Mesodermal cell (in vitro differentiated cells): ENCODE measurements at regions not wholly inside any gene's neighbourhood (a gene's known extent, or its start where the extent isn't known, plus 50 kb on each side); places are given as distances from the start of the nearest gene placed in this dataset.
"Not testable (repeated sequence)": the region's sequence is repeated elsewhere in the genome, so short reads cannot be mapped to it uniquely, and the experiment has no call there.

Experiments
- H3K27ac ChIP-seq: 2 replicates; pipeline ENCODE4 v1.7.0; 2013; ENCODE audit warnings: mild to moderate bottlenecking, low read depth, low read length, moderate library complexity; ENCODE audit not compliant: severe bottlenecking
- H3K36me3 ChIP-seq: 2 replicates; pipeline ENCODE4 v1.7.1; 2013; ENCODE audit warnings: mild to moderate bottlenecking, low read length, moderate library complexity; ENCODE audit not compliant: control insufficient read depth, insufficient read depth
- H3K4me1 ChIP-seq: one replicate; pipeline ENCODE4 v1.7.1; 2013; ENCODE audit warnings: mild to moderate bottlenecking, low read length; ENCODE audit not compliant: insufficient read depth, control insufficient read depth, poor library complexity, severe bottlenecking
- H3K4me3 ChIP-seq: 2 replicates; pipeline ENCODE4 v1.7.0; 2013; ENCODE audit warnings: low read length, control low read depth, mild to moderate bottlenecking; ENCODE audit not compliant: insufficient read depth, poor library complexity, severe bottlenecking; ENCODE audit errors: extremely low read depth
- H3K9me3 ChIP-seq: 2 replicates; pipeline ENCODE4 v1.7.1; 2013; ENCODE audit warnings: mild to moderate bottlenecking, low read length, moderate library complexity; ENCODE audit not compliant: control insufficient read depth
- WGBS, 2 experiments: methylation state at CpG; one replicate each; pipeline ENCODE4 v1.1.5; 2013; ENCODE audit warnings: missing lambda C conversion rate in 2 of 2; ENCODE audit not compliant: insufficient coverage in 2 of 2; 5-methylcytosine and 5-hydroxymethylcytosine counted together

- H3K4me1 ChIP-seq: peaks cover 3% of the 10 kb centered on the region
- WGBS, 2 experiments: no CpG with 5 or more reads among the region's 1 CpG
- H3K4me3 ChIP-seq: no peak overlapping the region
- H3K27ac ChIP-seq: no peak overlapping the region
- H3K36me3 ChIP-seq: no peaks in the 10 kb centered on the region
- no peaks in the 10 kb centered on the region for H3K9me3 ChIP-seq
These were observed 1176.1 kb downstream of the PLA2G4A start for GRCh38 chr1:188004849-188005248.

GRCh38 chr1:188006354-188006753 is 1177.6 kb downstream of the PLA2G4A start:
- peak overlapping the region; percentile 10 for H3K27ac ChIP-seq
- no CpG with 5 or more reads among the region's 1 CpG for WGBS, 2 experiments

GRCh38 chr1:188013222-188013849 is 1184.6 kb downstream of the PLA2G4A start:
- not testable (repeated sequence) for H3K4me3 ChIP-seq, H3K36me3 ChIP-seq, H3K4me1 ChIP-seq, H3K27ac ChIP-seq, H3K9me3 ChIP-seq
- 96% methylated on average over 28 to 47 of the region's 49 CpGs for WGBS, 2 experiments

More at GRCh38 chr1:188006354-188006753, 1177.6 kb downstream of the PLA2G4A start:
- Histone ChIP-seq H3K36me3 (no peaks in the 10 kb centered on the region), H3K9me3 (no peaks in the 10 kb centered on the region), H3K4me1 (peaks cover 3% of the 10 kb centered on the region), H3K4me3 (no peak overlapping the region)

GRCh38 chr1:188017921-188018320 is 1189.2 kb downstream of the PLA2G4A start:
- Histone ChIP-seq H3K27ac (no peak overlapping the region), H3K4me3 (no peak overlapping the region), H3K4me1 (no peaks in the 10 kb centered on the region), H3K9me3 (no peaks in the 10 kb centered on the region), H3K36me3 (no peaks in the 10 kb centered on the region)
- 86 to 100% methylated on average over 3 of the region's 4 CpGs for WGBS, 2 experiments

- 80 to 92% methylated on average over 1 to 2 of the region's 2 CpGs for WGBS, 2 experiments
- Histone ChIP-seq H3K4me3 (no peak overlapping the region), H3K27ac (no peak overlapping the region), H3K36me3 (no peaks in the 10 kb centered on the region), H3K9me3 (no peaks in the 10 kb centered on the region), H3K4me1 (no peaks in the 10 kb centered on the region)
These were observed 1193.9 kb downstream of the PLA2G4A start for GRCh38 chr1:188022661-188023060.

- Histone ChIP-seq H3K4me3 (no peak overlapping the region), H3K4me1 (no peaks in the 10 kb centered on the region), H3K9me3 (no peaks in the 10 kb centered on the region), H3K36me3 (no peaks in the 10 kb centered on the region), H3K27ac (no peak overlapping the region)
- 80 to 100% methylated on average over 2 of the region's 2 CpGs for WGBS, 2 experiments
These were observed 1194.5 kb downstream of the PLA2G4A start for GRCh38 chr1:188023206-188023605.

- Histone ChIP-seq H3K9me3 (no peaks in the 10 kb centered on the region), H3K4me1 (no peaks in the 10 kb centered on the region), H3K4me3 (no peak overlapping the region), H3K27ac (no peak overlapping the region), H3K36me3 (no peaks in the 10 kb centered on the region)
These were observed 1198.9 kb downstream of the PLA2G4A start for GRCh38 chr1:188027613-188028012.

- H3K36me3 ChIP-seq, H3K4me3 ChIP-seq, H3K27ac ChIP-seq, H3K4me1 ChIP-seq: not testable (repeated sequence)
- WGBS, 2 experiments: 75 to 100% methylated on average over 1 to 2 of the region's 2 CpGs
- H3K9me3 ChIP-seq: peaks cover 12% of the 10 kb centered on the region
These were observed 1208.8 kb downstream of the PLA2G4A start for GRCh38 chr1:188037572-188037971.

GRCh38 chr1:188043536-188044245 is 1214.9 kb downstream of the PLA2G4A start:
- Histone ChIP-seq H3K36me3 (no peaks in the 10 kb centered on the region), H3K9me3 (no peaks in the 10 kb centered on the region), H3K27ac (no peak overlapping the region), H3K4me3 (no peak overlapping the region), H3K4me1 (peaks cover 10% of the 10 kb centered on the region)
- WGBS, 2 experiments: 87 to 94% methylated on average over 2 to 3 of the region's 4 CpGs

- Histone ChIP-seq H3K4me1 (peaks cover 7% of the 10 kb centered on the region), H3K4me3 (no peak overlapping the region), H3K9me3 (no peaks in the 10 kb centered on the region), H3K36me3 (no peaks in the 10 kb centered on the region), H3K27ac (no peak overlapping the region)
These were observed 1221.5 kb downstream of the PLA2G4A start for GRCh38 chr1:188050250-188050649.

- Histone ChIP-seq H3K4me1 (no peaks in the 10 kb centered on the region), H3K27ac (no peak overlapping the region), H3K9me3 (no peaks in the 10 kb centered on the region), H3K36me3 (no peaks in the 10 kb centered on the region), H3K4me3 (no peak overlapping the region)
- WGBS, 2 experiments: 83 to 85% methylated on average over 2 to 5 of the region's 7 CpGs
These were observed 1227.3 kb downstream of the PLA2G4A start for GRCh38 chr1:188056011-188056410.
